Body of pancreas (tissue), 4 donors: ENCODE measurements at regions not wholly inside any gene's neighbourhood (a gene's known extent, or its start where the extent isn't known, plus 50 kb on each side); places are given as distances from the start of the nearest gene placed in this dataset.

Experiments used
- ATAC-seq: fragments of 150-250 bp; one replicate; pipeline ENCODE4 v1.9.1; 2016
- DNase-seq, 4 donors: peaks; one replicate each; pipeline ENCODE4 v3.0.0-alpha.2; 2019
- H3K27ac ChIP-seq, 4 donors: fragments of 200-600 bp; sonication (generic); 1 replicate in 3 of 4; 2 replicates in 1 of 4; pipeline versions ENCODE4 v1.5.1 to v1.6.1; 2016 to 2019; ENCODE audit warnings: mild to moderate bottlenecking in 1 of 4, mixed read lengths in 1 of 4, moderate library complexity in 1 of 4
- H3K27me3 ChIP-seq, 2 donors: fragments of 200-600 bp; sonication (generic); one replicate each; pipeline ENCODE4 v1.6.0; 2016; ENCODE audit warnings: mild to moderate bottlenecking in 1 of 2
- H3K36me3 ChIP-seq, 2 donors: fragments of 200-600 bp; sonication (generic); replicated peaks in 1 of 2; 2 replicates each; pipeline ENCODE4 v1.5.1; 2016; ENCODE audit warnings: low read depth in 2 of 2; ENCODE audit not compliant: insufficient read depth in 1 of 2
- H3K4me1 ChIP-seq: fragments of 200-600 bp; sonication (generic); one replicate; pipeline ENCODE4 v1.6.0; 2016
- H3K4me3 ChIP-seq, 2 donors: fragments of 200-600 bp; sonication (generic); 1 replicate in 1 of 2; 2 replicates in 1 of 2; pipeline ENCODE4 v1.5.1; 2016 to 2019
- H3K9me3 ChIP-seq, 3 donors: fragments of 200-600 bp; sonication (generic); 1 replicate in 2 of 3; 2 replicates in 1 of 3; pipeline ENCODE4 v1.5.1; 2016
- CTCF ChIP-seq, 7 experiments: fragments of 450-650 bp in 4 of 7; fragments of 200-600 bp in 3 of 7; sonication (generic) in 3 of 7; IDR thresholded peaks; one replicate each; pipeline ENCODE4 v1.5.1; 2016 to 2019; ENCODE audit warnings: antibody characterized with exemption in 7 of 7
- POLR2A ChIP-seq, 3 donors: fragments of 450-650 bp; IDR thresholded peaks; one replicate each; pipeline ENCODE4 v1.6.1; 2016; ENCODE audit warnings: antibody characterized with exemption in 3 of 3, mild to moderate bottlenecking in 2 of 3
- WGBS, 2 donors: methylation state at CpG; one replicate each; pipeline ENCODE4 v1.1.5; 2017; 5-methylcytosine and 5-hydroxymethylcytosine counted together
- intact Hi-C: fragments of 100-400 bp; cut with DNase I; formaldehyde crosslinking; loops from one replicate; pipeline ENCODE4 v1.15.1; 2023

GRCh38 chr6:128694303-128695009 lies 174.1 kb upstream of the PTPRK start:
- Histone ChIP-seq H3K4me3 (no peak overlapping the region), H3K27ac (no peak overlapping the region), H3K4me1 (no peaks in the 10 kb centered on the region), H3K27me3 (no peaks in the 10 kb centered on the region), H3K9me3 (no peaks in the 10 kb centered on the region), H3K36me3 (no peaks in the 10 kb centered on the region)
- TF ChIP-seq CTCF (IDR thresholded peaks at IDR 0.05) (no peak), POLR2A (IDR thresholded peaks at IDR 0.05) (no peak)
- DNase-seq (no peak), ATAC-seq (no peak)
- 62 to 73% methylated on average over 1 of the region's 1 CpG for WGBS, 2 donors
- intact Hi-C loops, result no loop called here

GRCh38 chr6:128690063-128690462 lies 169.7 kb upstream of the PTPRK start:
- TF ChIP-seq POLR2A (IDR thresholded peaks at IDR 0.05) (no peak), CTCF (IDR thresholded peaks at IDR 0.05) (no peak)
- Histone ChIP-seq H3K4me1 (no peaks in the 10 kb centered on the region), H3K27ac (no peak overlapping the region), H3K36me3 (no peaks in the 10 kb centered on the region), H3K4me3 (no peak overlapping the region), H3K27me3 (no peaks in the 10 kb centered on the region), H3K9me3 (no peaks in the 10 kb centered on the region)
- DNase-seq, result no peak
- no peak for ATAC-seq
- WGBS, 2 donors, result 82 to 84% methylated on average over 3 of the region's 3 CpGs
- intact Hi-C loops, result no loop called here

GRCh38 chr6:128686084-128686483 lies 165.7 kb upstream of the PTPRK start:
- Histone ChIP-seq H3K9me3 (no peaks in the 10 kb centered on the region), H3K4me3 (no peak overlapping the region), H3K36me3 (no peaks in the 10 kb centered on the region), H3K27ac (no peak overlapping the region), H3K27me3 (no peaks in the 10 kb centered on the region), H3K4me1 (no peaks in the 10 kb centered on the region)
- intact Hi-C loops, result no loop called here
- TF ChIP-seq CTCF (IDR thresholded peaks at IDR 0.05), result no peak
- TF ChIP-seq POLR2A (IDR thresholded peaks at IDR 0.05), result no peak
- ATAC-seq (no peak), DNase-seq (no peak)

- no peak for ATAC-seq
- Histone ChIP-seq H3K9me3 (no peaks in the 10 kb centered on the region), H3K4me1 (no peaks in the 10 kb centered on the region), H3K27ac (no peak overlapping the region), H3K36me3 (no peaks in the 10 kb centered on the region), H3K4me3 (no peak overlapping the region), H3K27me3 (peaks cover 0 to under 1% of the 10 kb centered on the region in 2 donors)
- no peak for DNase-seq
- intact Hi-C loops, result no loop called here
- TF ChIP-seq POLR2A (IDR thresholded peaks at IDR 0.05) (no peak), CTCF (IDR thresholded peaks at IDR 0.05) (no peak)
Measured at GRCh38 chr6:128676456-128676855, 156.1 kb upstream of the PTPRK start.

GRCh38 chr6:128672023-128672422 lies 151.6 kb upstream of the PTPRK start:
- TF ChIP-seq CTCF (IDR thresholded peaks at IDR 0.05) (no peak), POLR2A (IDR thresholded peaks at IDR 0.05) (no peak)
- H3K9me3 ChIP-seq, result no peaks in the 10 kb centered on the region
- no peak for DNase-seq
- intact Hi-C loops, result no loop called here
- peaks cover 0 to 2% of the 10 kb centered on the region in 2 donors for H3K27me3 ChIP-seq
- H3K4me1 ChIP-seq, result no peaks in the 10 kb centered on the region
- no peaks in the 10 kb centered on the region for H3K36me3 ChIP-seq
- H3K27ac ChIP-seq, result no peak overlapping the region
- H3K4me3 ChIP-seq, result no peak overlapping the region
- 72 to 92% methylated on average over 3 of the region's 3 CpGs for WGBS, 2 donors
- ATAC-seq, result no peak
